HepG2 (cell line): ENCODE measurements at regions not wholly inside any gene's neighbourhood (a gene's known extent, or its start where the extent isn't known, plus 50 kb on each side); places are given as distances from the start of the nearest gene placed in this dataset.

ENCODE experiments used
- ATAC-seq: fragments of 200-7000 bp; cut with Tn5 transposase; 3 replicates; pipeline ENCODE4 v1.9.1; 2020; ENCODE audit warnings: mild to moderate bottlenecking, moderate library complexity
- BruUV-seq: library from RNA; stranded (reverse); fragments of 400-500 nt; replicated peaks from 2 replicates; lab custom pipeline; 2021; lab: Mats Ljungman, UMichigan
- CTCF ChIA-PET: fragments of 300-600 bp; formaldehyde crosslinking; extraction: SDS; loops from one replicate; lab custom pipeline; 2021; ENCODE audit warnings: low total read pairs, inconsistent platforms, low intra/inter-chr PET ratio; lab: Yijun Ruan, JAX
- POLR2A ChIA-PET: fragments of 350-600 bp; sonication (Branson Sonifier 250); formaldehyde crosslinking; loops from one replicate; lab custom pipeline; 2020; ENCODE audit warnings: antibody characterized with exemption, inconsistent platforms; lab: Yijun Ruan, JAX
- DNase-seq: peaks from one replicate; pipeline ENCODE4 v3.0.0-alpha.2; 2015; ENCODE audit warnings: low spot score
- FAIRE-seq: peaks from 3 replicates; lab custom pipeline; 2011; peaks lifted over from hg19 to GRCh38; lab: Jason Lieb, UNC
- H2AFZ ChIP-seq: one replicate; pipeline ENCODE4 v1.6.1; 2011; ENCODE audit warnings: low read length, inconsistent platforms
- H3K27ac ChIP-seq: fragments of 300-600 bp; 3 replicates; pipeline ENCODE4 v1.8.0; 2011; ENCODE audit warnings: mixed run types, mild to moderate bottlenecking, mixed read lengths, low read length, inconsistent platforms; ENCODE audit not compliant: insufficient read depth; ENCODE audit errors: extremely low read length
- H3K27me3 ChIP-seq, 2 experiments: fragments of 200-600 bp in 1 of 2; 2 replicates in 1 of 2; 3 replicates in 1 of 2; pipeline versions ENCODE4 v1.6.0 to v1.8.0; 2011; ENCODE audit warnings: low read length in 2 of 2, mild to moderate bottlenecking in 2 of 2, moderate library complexity in 2 of 2, inconsistent platforms in 1 of 2; ENCODE audit not compliant: insufficient read depth in 2 of 2, control insufficient read depth in 1 of 2
- H3K36me3 ChIP-seq, 2 experiments: fragments of 200-600 bp in 1 of 2; replicated peaks in 1 of 2; 2 replicates in 1 of 2; 3 replicates in 1 of 2; pipeline versions ENCODE4 v1.5.1 to v1.8.0; 2011; ENCODE audit warnings: low read length in 2 of 2, inconsistent platforms in 1 of 2; ENCODE audit not compliant: insufficient read depth in 2 of 2, control insufficient read depth in 1 of 2
- H3K4me1 ChIP-seq: 2 replicates; pipeline ENCODE4 v1.5.1; 2012; ENCODE audit warnings: low read length, inconsistent platforms; ENCODE audit not compliant: insufficient read depth
- H3K4me2 ChIP-seq: 2 replicates; pipeline ENCODE4 v1.6.0; 2011; ENCODE audit warnings: low read depth, low read length, inconsistent platforms
- H3K4me3 ChIP-seq, 3 experiments: fragments of 200-600 bp in 1 of 3; sonication (generic), shearing (Covaris generic) in 1 of 3; replicated peaks in 1 of 3; 2 replicates each; pipeline ENCODE4 v1.5.1; 2011 to 2016; ENCODE audit warnings: low read length in 3 of 3, inconsistent platforms in 2 of 3, low read depth in 2 of 3, mild to moderate bottlenecking in 2 of 3, control low read depth in 1 of 3, mixed read lengths in 1 of 3; ENCODE audit not compliant: insufficient read depth in 1 of 3
- H3K79me2 ChIP-seq: one replicate; pipeline ENCODE4 v1.6.1; 2011; ENCODE audit warnings: low read length, inconsistent platforms; ENCODE audit not compliant: insufficient read depth
- H3K9ac ChIP-seq: 2 replicates; pipeline ENCODE4 v1.6.0; 2011; ENCODE audit warnings: mild to moderate bottlenecking, low read depth, low read length, inconsistent platforms; ENCODE audit not compliant: insufficient read depth
- H3K9me3 ChIP-seq: 2 replicates; pipeline ENCODE4 v1.5.1; 2012; ENCODE audit warnings: mild to moderate bottlenecking, low read length
- H4K20me1 ChIP-seq: 2 replicates; pipeline ENCODE4 v1.6.0; 2011; ENCODE audit warnings: inconsistent platforms, mild to moderate bottlenecking, low read length, moderate library complexity; ENCODE audit not compliant: insufficient read depth
- ATRX ChIP-seq: sonication (generic); formaldehyde crosslinking; IDR thresholded peaks from 2 replicates; pipeline ENCODE4 v1.4.0; 2020; ENCODE audit warnings: missing genetic modification reagents, borderline replicate concordance
- CHD4 ChIP-seq: fragments of 200-600 bp; sonication (generic); IDR thresholded peaks from 2 replicates; pipeline ENCODE4 v1.7.0; 2017; ENCODE audit warnings: mild to moderate bottlenecking, low read length, borderline replicate concordance
- GZF1 ChIP-seq: sonication (generic); formaldehyde crosslinking; IDR thresholded peaks from 2 replicates; pipeline ENCODE4 v1.5.1; 2020; ENCODE audit warnings: mild to moderate bottlenecking, missing genetic modification reagents
- HMGXB4 ChIP-seq, 2 experiments: sonication (generic) in 1 of 2; formaldehyde crosslinking in 1 of 2; IDR thresholded peaks; 2 replicates each; pipeline versions ENCODE4 v1.4.0 to v1.6.1; 2018 to 2020; ENCODE audit warnings: missing genetic modification reagents in 2 of 2, borderline replicate concordance in 1 of 2, low read depth in 1 of 2, mild to moderate bottlenecking in 1 of 2, missing biosample characterization in 1 of 2
- ZNF24 ChIP-seq: fragments of 450-650 bp; IDR thresholded peaks from 2 replicates; pipeline ENCODE4 v1.6.1; 2017; ENCODE audit warnings: antibody characterized with exemption, mild to moderate bottlenecking
- ZNF326 ChIP-seq: sonication (generic); formaldehyde crosslinking; IDR thresholded peaks from 2 replicates; pipeline ENCODE4 v1.4.0; 2020; ENCODE audit warnings: missing genetic modification reagents, borderline replicate concordance
- ZNF552 ChIP-seq: sonication (generic); formaldehyde crosslinking; IDR thresholded peaks from 2 replicates; pipeline ENCODE4 v1.9.0; 2022; ENCODE audit warnings: missing genetic modification reagents, mild to moderate bottlenecking, borderline replicate concordance
- ZNF850 ChIP-seq: sonication (generic); formaldehyde crosslinking; conservative IDR thresholded peaks from 2 replicates; pipeline ENCODE4 v1.9.0; 2021; ENCODE audit warnings: mild to moderate bottlenecking, missing genetic modification reagents
- WGBS: methylation state at CpG from one replicate; pipeline ENCODE4 v1.1.6; 2017; ENCODE audit warnings: low lambda C conversion rate; 5-methylcytosine and 5-hydroxymethylcytosine counted together
- in situ Hi-C: cut with HindIII; loops from 2 replicates; pipeline ENCODE4 v1.10.0; 2017; ENCODE audit warnings: low pct_unique_long_range_greater_than_20kb; ENCODE audit not compliant: extremely low pct_ligation_motif_present
- intact Hi-C: fragments of 100-400 bp; cut with micrococcal nuclease; formaldehyde crosslinking; loops from one replicate; pipeline ENCODE4 v1.10.0; 2022; ENCODE audit not compliant: unreplicated experiment

- ChIA-PET POLR2A (no interaction called here), CTCF (no interaction called here)
- FAIRE-seq (no peak), ATAC-seq (no peak), DNase-seq (no peak)
- TF ChIP-seq CHD4 (no peak), ATRX (CRISPR knock-in tag) (no peak), ZNF552 (CRISPR knock-in tag) (no peak), ZNF326 (CRISPR knock-in tag) (no peak), GZF1 (no peak), ZNF850 (CRISPR knock-in tag) (no peak), HMGXB4 (CRISPR knock-in tag; IDR thresholded peaks at IDR 0.05; ENCODE audit: borderline replicate concordance in 1 of 2, low read depth in 1 of 2) (no peak), ZNF24 (no peak)
- Histone ChIP-seq H3K4me1 (no peaks in the 10 kb centered on the region), H3K4me3 (no peak overlapping the region), H2AFZ (no peak overlapping the region), H3K4me2 (no peak overlapping the region), H3K9me3 (no peaks in the 10 kb centered on the region), H3K9ac (no peak overlapping the region), H3K27ac (no peak overlapping the region), H3K36me3 (no peaks in the 10 kb centered on the region; a peak in 1 of 5 replicates), H4K20me1 (no peaks in the 10 kb centered on the region), H3K79me2 (no peaks in the 10 kb centered on the region), H3K27me3 (peaks cover 0 to 8% of the 10 kb centered on the region in 2 experiments; a peak in 2 of 5 replicates)
- WGBS = under 1% methylated on average over 5 of the region's 5 CpGs
- BruUV-seq = no TSS peak
- intact Hi-C loops = no loop called here
- in situ Hi-C loops = no loop called here
These were observed 112.5 kb upstream of the SOX9 start for GRCh38 chr17:72008236-72008876.
